Endothelial cell of umbilical vein (primary cell): ENCODE measurements at regions not wholly inside any gene's neighbourhood (a gene's known extent, or its start where the extent isn't known, plus 50 kb on each side); places are given as distances from the start of the nearest gene placed in this dataset.

Source experiments
- BruUV-seq: library from RNA; stranded (reverse); fragments of 400-500 nt; replicated peaks from 2 replicates; lab custom pipeline; 2021; lab: Mats Ljungman, UMichigan
- CTCF ChIA-PET: fragments of 300-600, 350-600 bp; sonication (Branson Sonifier 250); formaldehyde crosslinking; loops from one replicate; lab custom pipeline; 2021; ENCODE audit warnings: antibody characterized with exemption, inconsistent platforms; lab: Charles Lee
- POLR2A ChIA-PET: fragments of 300-600, 350-600 bp; sonication (Branson Sonifier 250); formaldehyde crosslinking; loops from one replicate; lab custom pipeline; 2021; ENCODE audit warnings: antibody characterized with exemption, inconsistent platforms; lab: Charles Lee
- DNase-seq: peaks from one replicate; pipeline ENCODE4 v3.0.0-alpha.2; 2011; ENCODE audit warnings: low read depth, low spot score
- FAIRE-seq: peaks from 2 replicates; lab custom pipeline; 2011; peaks lifted over from hg19 to GRCh38; lab: Jason Lieb, UNC
- H2AFZ ChIP-seq: 2 replicates; pipeline ENCODE4 v1.6.0; 2012; ENCODE audit warnings: low read depth, low read length, control low read depth, inconsistent platforms
- H3K27ac ChIP-seq: 2 replicates; pipeline ENCODE4 v1.5.1; 2011; ENCODE audit warnings: low read depth, mild to moderate bottlenecking, control low read depth, low read length, moderate library complexity; ENCODE audit not compliant: insufficient read depth
- H3K27me3 ChIP-seq, 2 experiments: 2 replicates each; pipeline versions ENCODE4 v1.6.0 to v1.6.1; 2011; ENCODE audit warnings: low read length in 2 of 2, mixed read lengths in 1 of 2; ENCODE audit not compliant: control insufficient read depth in 2 of 2, insufficient read depth in 2 of 2
- H3K36me3 ChIP-seq, 2 experiments: 2 replicates in 1 of 2; 3 replicates in 1 of 2; pipeline ENCODE4 v1.5.1; 2011; ENCODE audit warnings: low read length in 2 of 2, mild to moderate bottlenecking in 1 of 2, moderate library complexity in 1 of 2; ENCODE audit not compliant: control insufficient read depth in 2 of 2, insufficient read depth in 2 of 2; ENCODE audit errors: extremely low read depth in 1 of 2
- H3K4me1 ChIP-seq: 3 replicates; pipeline ENCODE4 v1.5.1; 2011; ENCODE audit warnings: mild to moderate bottlenecking, low read length; ENCODE audit not compliant: control insufficient read depth, insufficient read depth; ENCODE audit errors: extremely low read depth
- H3K4me2 ChIP-seq: 2 replicates; pipeline ENCODE4 v1.6.1; 2011; ENCODE audit warnings: low read length, control low read depth, mixed read lengths; ENCODE audit not compliant: insufficient read depth
- H3K4me3 ChIP-seq, 3 experiments: fragments of 200-600 bp in 1 of 3; sonication (generic), shearing (Covaris generic) in 1 of 3; replicated peaks in 1 of 3; 2 replicates each; pipeline ENCODE4 v1.5.1; 2011 to 2016; ENCODE audit warnings: control low read depth in 3 of 3, low read length in 3 of 3, mild to moderate bottlenecking in 2 of 3, inconsistent platforms in 1 of 3, low read depth in 1 of 3, moderate library complexity in 1 of 3; ENCODE audit not compliant: insufficient read depth in 1 of 3
- H3K79me2 ChIP-seq: 2 replicates; pipeline ENCODE4 v1.6.0; 2012; ENCODE audit warnings: low read length, inconsistent platforms; ENCODE audit not compliant: control insufficient read depth, insufficient read depth
- H3K9ac ChIP-seq: replicated peaks from 2 replicates; pipeline ENCODE3; 2011; ENCODE audit warnings: low read length, control low read depth; ENCODE audit not compliant: insufficient read depth; ENCODE audit errors: extremely low read depth
- H3K9me1 ChIP-seq: replicated peaks from 3 replicates; pipeline ENCODE4 v1.6.0; 2011; ENCODE audit warnings: mild to moderate bottlenecking, low read length; ENCODE audit not compliant: control insufficient read depth, insufficient read depth; ENCODE audit errors: extremely low read depth
- H3K9me3 ChIP-seq: replicated peaks from 2 replicates; pipeline ENCODE4 v1.5.1; 2012; ENCODE audit warnings: low read length, inconsistent platforms; ENCODE audit not compliant: control insufficient read depth, insufficient read depth
- H4K20me1 ChIP-seq: replicated peaks from 2 replicates; pipeline ENCODE3; 2011; ENCODE audit warnings: mild to moderate bottlenecking, low read length; ENCODE audit not compliant: control insufficient read depth, insufficient read depth; ENCODE audit errors: extremely low read depth
- CTCF ChIP-seq, 2 donors: IDR thresholded peaks; 1 replicate in 1 of 2; 2 replicates in 1 of 2; pipeline ENCODE4 v1.5.1; 2011; ENCODE audit warnings: low read length in 2 of 2, mild to moderate bottlenecking in 2 of 2, moderate library complexity in 2 of 2, control low read depth in 1 of 2, inconsistent platforms in 1 of 2, low read depth in 1 of 2; ENCODE audit not compliant: insufficient read depth in 1 of 2; ENCODE audit errors: extremely low read depth in 1 of 2
- EZH2 ChIP-seq: IDR thresholded peaks from 2 replicates; pipeline ENCODE4 v1.6.1; 2012; ENCODE audit warnings: borderline replicate concordance, low read depth, mild to moderate bottlenecking, moderate library complexity, low read length, inconsistent platforms; ENCODE audit not compliant: severe bottlenecking
- FOS ChIP-seq: IDR thresholded peaks from 2 replicates; pipeline ENCODE4 v1.6.1; 2011; ENCODE audit warnings: mild to moderate bottlenecking, low read length, moderate library complexity, borderline replicate concordance; ENCODE audit not compliant: insufficient read depth
- GATA2 ChIP-seq: IDR thresholded peaks from 2 replicates; pipeline ENCODE4 v1.7.0; 2011; ENCODE audit warnings: low read depth, mild to moderate bottlenecking, moderate library complexity, mixed read lengths, low read length; ENCODE audit not compliant: insufficient read length, insufficient read depth
- JUN ChIP-seq: IDR thresholded peaks from 2 replicates; pipeline ENCODE4 v1.6.1; 2011; ENCODE audit warnings: borderline replicate concordance, low read depth; ENCODE audit not compliant: insufficient read length, insufficient read depth
- MAX ChIP-seq: IDR thresholded peaks from 2 replicates; pipeline ENCODE4 v1.6.1; 2011; ENCODE audit not compliant: insufficient read depth, insufficient read length
- MYC ChIP-seq: IDR thresholded peaks from one replicate; pipeline ENCODE4 v1.6.1; 2011; ENCODE audit warnings: mild to moderate bottlenecking, low read depth, low read length
- POLR2A ChIP-seq: IDR thresholded peaks from 2 replicates; pipeline ENCODE4 v1.6.1; 2012; ENCODE audit warnings: low read depth, mild to moderate bottlenecking, control low read depth, low read length
- POLR2AphosphoS5 ChIP-seq: IDR thresholded peaks from 2 replicates; pipeline ENCODE4 v1.6.1; 2012; ENCODE audit warnings: low read depth, mild to moderate bottlenecking, control low read depth, low read length, moderate library complexity; ENCODE audit not compliant: insufficient read depth
- dilution Hi-C: fragments of 300-500 bp; cut with MboI; formaldehyde crosslinking; loops from one replicate; pipeline ENCODE4 v1.15.0; 2019; ENCODE audit warnings: low sequenced_read_pairs; ENCODE audit not compliant: extremely low pct_ligation_motif_present
- intact Hi-C: fragments of 100-400 bp; cut with micrococcal nuclease; formaldehyde crosslinking; loops from one replicate; pipeline ENCODE4 v1.10.0; 2022

- dilution Hi-C loops (no loop called here), intact Hi-C loops (loop anchor here (2.0 kb wide), 4 partner anchors 36 to 210 kb away; no protein-coding TSS in a partner anchor)
- BruUV-seq, result no TSS peak
- CTCF ChIA-PET, result interaction anchor here (1.3 kb wide), 1 partner anchor 211 kb away, joined by 4 read pairs; no protein-coding TSS in a partner anchor
- H3K4me3 ChIP-seq, result peak overlapping the region in 1 of 3 experiments; percentile 30
- H3K9me3 ChIP-seq, result no peaks in the 10 kb centered on the region
- H3K36me3 ChIP-seq, result no peaks in the 10 kb centered on the region
- no peak for TF ChIP-seq CTCF (IDR thresholded peaks at IDR 0.05; ENCODE audit: extremely low read depth in 1 of 2, insufficient read depth in 1 of 2, low read depth in 1 of 2, low read length in 2 of 2)
- TF ChIP-seq JUN, result peak; percentile 14
- H2AFZ ChIP-seq, result peak overlapping the region; percentile 15
- H3K27me3 ChIP-seq, result no peaks in the 10 kb centered on the region
- no peaks in the 10 kb centered on the region for H4K20me1 ChIP-seq
- no peaks in the 10 kb centered on the region for H3K9me1 ChIP-seq
- POLR2A ChIA-PET, result no interaction called here
- no peaks in the 10 kb centered on the region for H3K79me2 ChIP-seq
- no peaks in the 10 kb centered on the region for H3K4me1 ChIP-seq
- peak overlapping the region; percentile 54 for H3K9ac ChIP-seq
- H3K4me2 ChIP-seq, result peak overlapping the region; percentile 68
- no peak for FAIRE-seq
- peak; percentile 55 for DNase-seq
- H3K27ac ChIP-seq, result no peak overlapping the region
Measured at GRCh38 chr4:186936496-186937375, 213.1 kb upstream of the FAT1 start.

- H4K20me1 ChIP-seq, result no peaks in the 10 kb centered on the region
- POLR2A ChIA-PET, result no interaction called here
- H3K9me1 ChIP-seq, result no peaks in the 10 kb centered on the region
- no peaks in the 10 kb centered on the region for H3K9me3 ChIP-seq
- H3K79me2 ChIP-seq, result no peaks in the 10 kb centered on the region
- TF ChIP-seq GATA2 (no peak), MYC (no peak), JUN (no peak), POLR2AphosphoS5 (no peak), POLR2A (no peak), MAX (no peak), EZH2 (no peak), FOS (no peak), CTCF (IDR thresholded peaks at IDR 0.05; ENCODE audit: extremely low read depth in 1 of 2, insufficient read depth in 1 of 2, low read depth in 1 of 2, low read length in 2 of 2) (no peak)
- H3K9ac ChIP-seq, result no peak overlapping the region
- FAIRE-seq (no peak), DNase-seq (no peak)
- H2AFZ ChIP-seq, result no peak overlapping the region
- peaks cover 0 to 2% of the 10 kb centered on the region in 2 experiments for H3K27me3 ChIP-seq
- dilution Hi-C loops (no loop called here), intact Hi-C loops (no loop called here)
- no peak overlapping the region for H3K4me2 ChIP-seq
- CTCF ChIA-PET, result no interaction called here
- BruUV-seq, result no TSS peak
- no peaks in the 10 kb centered on the region for H3K4me1 ChIP-seq
- H3K4me3 ChIP-seq, result no peak overlapping the region
- H3K27ac ChIP-seq, result no peak overlapping the region
- H3K36me3 ChIP-seq, result no peaks in the 10 kb centered on the region
Measured at GRCh38 chr4:186939226-186939625, 215.6 kb upstream of the FAT1 start.
